Loucy (cell line): ENCODE measurements at regions not wholly inside any gene's neighbourhood (a gene's known extent, or its start where the extent isn't known, plus 50 kb on each side); places are given as distances from the start of the nearest gene placed in this dataset.

ENCODE experiments used
- H2AFZ ChIP-seq: fragments of 200-600 bp; sonication (generic); 2 replicates; pipeline ENCODE4 v1.6.0; 2016; ENCODE audit warnings: antibody characterized with exemption, mild to moderate bottlenecking, low read length, moderate library complexity
- H3F3A ChIP-seq: fragments of 200-600 bp; 2 replicates; pipeline ENCODE4 v1.6.0; 2016; ENCODE audit warnings: antibody characterized with exemption, low read depth, mild to moderate bottlenecking
- H3K27me3 ChIP-seq: fragments of 200-600 bp; sonication (generic); 2 replicates; pipeline ENCODE4 v1.6.1; 2014; ENCODE audit warnings: low read length, mild to moderate bottlenecking; ENCODE audit not compliant: insufficient read depth, poor library complexity, severe bottlenecking
- H3K36me3 ChIP-seq: fragments of 200-600 bp; sonication (generic); 2 replicates; pipeline ENCODE4 v1.6.1; 2016; ENCODE audit warnings: low read length; ENCODE audit not compliant: insufficient read depth
- H3K4me1 ChIP-seq: fragments of 200-600 bp; sonication (generic); 2 replicates; pipeline ENCODE4 v1.5.1; 2014; ENCODE audit warnings: low read length, mild to moderate bottlenecking; ENCODE audit not compliant: insufficient read depth, poor library complexity, severe bottlenecking
- H3K4me2 ChIP-seq: fragments of 200-600 bp; sonication (generic); 2 replicates; pipeline ENCODE4 v1.6.0; 2014; ENCODE audit warnings: antibody characterized with exemption, low read length, low read depth, mild to moderate bottlenecking; ENCODE audit not compliant: poor library complexity, severe bottlenecking
- H3K4me3 ChIP-seq: fragments of 200-600 bp; sonication (generic); 2 replicates; pipeline ENCODE4 v1.5.1; 2014; ENCODE audit warnings: low read length, mild to moderate bottlenecking, mixed read lengths; ENCODE audit not compliant: poor library complexity, severe bottlenecking
- H3K79me2 ChIP-seq: fragments of 200-600 bp; sonication (generic); 2 replicates; pipeline ENCODE4 v1.6.1; 2014; ENCODE audit warnings: low read length; ENCODE audit not compliant: insufficient read depth
- H3K9ac ChIP-seq: fragments of 200-600 bp; sonication (generic); 2 replicates; pipeline ENCODE4 v1.6.0; 2014; ENCODE audit warnings: mild to moderate bottlenecking, low read depth, low read length, moderate library complexity; ENCODE audit not compliant: poor library complexity, severe bottlenecking
- H3K9me2 ChIP-seq: fragments of 200-600 bp; sonication (generic); replicated peaks from 2 replicates; pipeline ENCODE4 v1.6.1; 2016; ENCODE audit warnings: low read depth, low read length, mixed read lengths
- H3K9me3 ChIP-seq: fragments of 200-600 bp; sonication (generic); 2 replicates; pipeline ENCODE4 v1.6.1; 2014; ENCODE audit warnings: mild to moderate bottlenecking, antibody characterized with exemption, low read length, low read depth; ENCODE audit not compliant: insufficient read depth
- H4K20me1 ChIP-seq: fragments of 200-600 bp; sonication (generic); 2 replicates; pipeline ENCODE4 v1.6.0; 2014; ENCODE audit warnings: antibody characterized with exemption, low read length, mild to moderate bottlenecking; ENCODE audit not compliant: insufficient read depth, poor library complexity, severe bottlenecking
- EZH2phosphoT487 ChIP-seq: fragments of 200-600 bp; IDR thresholded peaks from 2 replicates; pipeline ENCODE4 v1.6.1; 2018; ENCODE audit warnings: antibody characterized with exemption, mild to moderate bottlenecking, moderate library complexity, borderline replicate concordance
- TF ChIP-seq, protein P1 (sequence below): fragments of 200-600 bp; sonication (generic); conservative IDR thresholded peaks from 2 replicates; pipeline ENCODE4 v1.5.1; 2014; ENCODE audit warnings: mild to moderate bottlenecking, antibody characterized with exemption, low read length

DNA sequence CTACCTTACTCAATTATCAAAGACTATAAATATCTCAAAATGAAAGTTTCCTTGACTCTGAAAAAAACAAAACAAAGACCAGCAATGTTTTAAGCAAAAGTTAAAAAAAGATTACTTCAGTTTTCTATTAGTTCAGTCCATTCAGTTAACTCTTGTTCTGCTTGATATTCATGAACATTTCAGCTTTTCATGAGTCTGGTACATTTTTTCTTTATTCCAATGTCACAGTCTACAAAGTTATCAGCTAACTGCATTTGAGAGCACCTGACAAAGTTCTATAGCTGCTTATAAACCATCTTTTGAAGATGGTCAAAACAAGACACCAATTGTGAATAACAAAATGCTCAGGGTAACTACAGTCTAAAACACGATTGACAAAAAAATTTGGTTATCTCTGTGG is 156.1 kb upstream of the NOX3 start:
- H3K27me3 ChIP-seq: no peaks in the 10 kb centered on the region
- no peak overlapping the region for H3K4me3 ChIP-seq
- no peaks in the 10 kb centered on the region for H3K4me1 ChIP-seq
- H3K4me2 ChIP-seq: no peak overlapping the region
- no peak overlapping the region for H2AFZ ChIP-seq
- peaks cover 4% of the 10 kb centered on the region; the same call in 1 of the 2 replicates for H3K9me3 ChIP-seq
- no peaks in the 10 kb centered on the region for H3K36me3 ChIP-seq
- no peaks in the 10 kb centered on the region for H3K79me2 ChIP-seq
- TF ChIP-seq EZH2phosphoT487: no peak
- TF ChIP-seq, protein P1, sequence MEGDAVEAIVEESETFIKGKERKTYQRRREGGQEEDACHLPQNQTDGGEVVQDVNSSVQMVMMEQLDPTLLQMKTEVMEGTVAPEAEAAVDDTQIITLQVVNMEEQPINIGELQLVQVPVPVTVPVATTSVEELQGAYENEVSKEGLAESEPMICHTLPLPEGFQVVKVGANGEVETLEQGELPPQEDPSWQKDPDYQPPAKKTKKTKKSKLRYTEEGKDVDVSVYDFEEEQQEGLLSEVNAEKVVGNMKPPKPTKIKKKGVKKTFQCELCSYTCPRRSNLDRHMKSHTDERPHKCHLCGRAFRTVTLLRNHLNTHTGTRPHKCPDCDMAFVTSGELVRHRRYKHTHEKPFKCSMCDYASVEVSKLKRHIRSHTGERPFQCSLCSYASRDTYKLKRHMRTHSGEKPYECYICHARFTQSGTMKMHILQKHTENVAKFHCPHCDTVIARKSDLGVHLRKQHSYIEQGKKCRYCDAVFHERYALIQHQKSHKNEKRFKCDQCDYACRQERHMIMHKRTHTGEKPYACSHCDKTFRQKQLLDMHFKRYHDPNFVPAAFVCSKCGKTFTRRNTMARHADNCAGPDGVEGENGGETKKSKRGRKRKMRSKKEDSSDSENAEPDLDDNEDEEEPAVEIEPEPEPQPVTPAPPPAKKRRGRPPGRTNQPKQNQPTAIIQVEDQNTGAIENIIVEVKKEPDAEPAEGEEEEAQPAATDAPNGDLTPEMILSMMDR: no peak
- H3K9ac ChIP-seq: no peak overlapping the region
- no peaks in the 10 kb centered on the region for H3K9me2 ChIP-seq
- H4K20me1 ChIP-seq: no peaks in the 10 kb centered on the region
- no peaks in the 10 kb centered on the region for H3F3A ChIP-seq

DNA sequence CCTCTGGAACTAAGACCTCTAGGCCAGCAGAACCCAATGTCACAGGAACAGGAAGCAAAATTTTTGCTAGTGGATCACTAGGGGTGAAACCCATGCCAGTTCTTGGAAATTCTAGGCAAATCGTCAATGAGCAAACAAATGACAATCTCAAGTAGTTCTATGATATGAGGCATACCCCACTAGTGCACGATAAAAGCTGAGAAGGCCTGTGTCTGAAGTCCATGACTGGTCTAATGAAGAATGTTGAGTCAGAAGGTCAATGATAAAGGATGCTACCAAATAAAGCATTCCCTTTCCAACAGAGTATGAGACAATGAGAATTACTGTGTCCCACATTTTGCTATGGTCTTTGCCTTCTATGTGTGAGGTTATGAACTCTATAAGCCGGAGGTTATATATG is 149.4 kb upstream of the NOX3 start:
- TF ChIP-seq, protein P1: no peak
- TF ChIP-seq EZH2phosphoT487: no peak
- no peak overlapping the region for H3K4me2 ChIP-seq
- H3K27me3 ChIP-seq: no peaks in the 10 kb centered on the region
- no peaks in the 10 kb centered on the region for H3K4me1 ChIP-seq
- H3K79me2 ChIP-seq: no peaks in the 10 kb centered on the region
- no peaks in the 10 kb centered on the region for H3K36me3 ChIP-seq
- H3K9ac ChIP-seq: no peak overlapping the region
- no peak overlapping the region for H3K4me3 ChIP-seq
- no peaks in the 10 kb centered on the region for H3K9me3 ChIP-seq
- no peaks in the 10 kb centered on the region for H3K9me2 ChIP-seq
- no peaks in the 10 kb centered on the region for H4K20me1 ChIP-seq
- no peak overlapping the region for H2AFZ ChIP-seq
- no peaks in the 10 kb centered on the region for H3F3A ChIP-seq

DNA sequence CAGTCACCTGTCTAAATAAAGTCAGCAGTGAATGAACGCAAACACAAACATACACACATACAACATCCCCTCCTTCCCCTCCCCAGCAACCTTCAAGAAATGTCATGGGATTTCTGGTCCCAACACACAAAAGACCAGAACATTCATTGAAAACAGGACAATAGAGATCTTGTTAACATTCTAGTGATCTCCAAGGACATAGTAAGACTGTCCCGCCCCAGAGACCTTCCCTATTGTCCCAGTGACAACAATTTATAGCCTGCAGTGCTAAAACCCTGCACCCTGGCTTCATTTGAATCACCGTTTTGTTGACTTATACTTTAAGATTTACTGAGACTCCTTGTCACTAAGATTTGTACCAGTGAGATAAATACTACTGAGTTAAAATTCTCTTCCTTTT is 143.9 kb upstream of the NOX3 start:
- Histone ChIP-seq H3K4me3 (no peak overlapping the region), H3K9ac (no peak overlapping the region), H4K20me1 (no peaks in the 10 kb centered on the region), H3K4me1 (no peaks in the 10 kb centered on the region), H2AFZ (no peak overlapping the region), H3K27me3 (no peaks in the 10 kb centered on the region), H3K9me3 (no peaks in the 10 kb centered on the region), H3F3A (no peaks in the 10 kb centered on the region), H3K36me3 (no peaks in the 10 kb centered on the region), H3K79me2 (no peaks in the 10 kb centered on the region), H3K9me2 (no peaks in the 10 kb centered on the region), H3K4me2 (no peak overlapping the region)
- TF ChIP-seq EZH2phosphoT487: no peak
- TF ChIP-seq, protein P1: no peak
